EL (cell line): ENCODE measurements at regions not wholly inside any gene's neighbourhood (a gene's known extent, or its start where the extent isn't known, plus 50 kb on each side); places are given as distances from the start of the nearest gene placed in this dataset.

Source experiments
- DNase-seq: peaks from one replicate; pipeline ENCODE4 v3.0.0-alpha.2; 2016

- no peak for DNase-seq
Measured at GRCh38 chr3:139778682-139779233, 101.0 kb upstream of the NMNAT3 start.

GRCh38 chr3:139774560-139775302, 97.0 kb upstream of the NMNAT3 start:
- DNase-seq = peak; percentile 6

GRCh38 chr3:139772539-139773500, 95.0 kb upstream of the NMNAT3 start:
- DNase-seq = peak; percentile 82

GRCh38 chr3:139771331-139771730, 93.6 kb upstream of the NMNAT3 start:
- no peak for DNase-seq

GRCh38 chr3:139770577-139770976, 92.8 kb upstream of the NMNAT3 start:
- DNase-seq = no peak

GRCh38 chr3:139769796-139770195, 92.0 kb upstream of the NMNAT3 start:
- DNase-seq = no peak

- peak; percentile 71 for DNase-seq
Measured at GRCh38 chr3:139764936-139765335, 87.2 kb upstream of the NMNAT3 start.

- no peak for DNase-seq
Measured at GRCh38 chr3:139764069-139764905, 86.5 kb upstream of the NMNAT3 start.

- DNase-seq = no peak
Measured at GRCh38 chr3:139762302-139762701, 84.5 kb upstream of the NMNAT3 start.

- DNase-seq = no peak
Measured at GRCh38 chr3:139759470-139759869, 81.7 kb upstream of the NMNAT3 start.

GRCh38 chr3:139758654-139759291, 81.0 kb upstream of the NMNAT3 start:
- DNase-seq = peak; percentile 57

GRCh38 chr3:139757448-139758030, 79.8 kb upstream of the NMNAT3 start:
- DNase-seq = no peak

GRCh38 chr3:139756529-139757103, 78.8 kb upstream of the NMNAT3 start:
- no peak for DNase-seq

- no peak for DNase-seq
Measured at GRCh38 chr3:139755551-139755950, 77.8 kb upstream of the NMNAT3 start.

GRCh38 chr3:139751789-139752188, 74.0 kb upstream of the NMNAT3 start:
- DNase-seq = no peak

- DNase-seq = no peak
Measured at GRCh38 chr3:139746481-139746880, 68.7 kb upstream of the NMNAT3 start.

GRCh38 chr3:139745831-139746230, 68.1 kb upstream of the NMNAT3 start:
- peak; percentile 44 for DNase-seq

- DNase-seq = no peak
Measured at GRCh38 chr3:139738697-139739096, 60.9 kb upstream of the NMNAT3 start.

- no peak for DNase-seq
Measured at GRCh38 chr3:139737682-139738361, 60.0 kb upstream of the NMNAT3 start.

GRCh38 chr3:139735191-139735590, 57.4 kb upstream of the NMNAT3 start:
- no peak for DNase-seq

GRCh38 chr3:139732729-139733128, 55.0 kb upstream of the NMNAT3 start:
- no peak for DNase-seq
